IMR-90 (cell line): ENCODE measurements at regions not wholly inside any gene's neighbourhood (a gene's known extent, or its start where the extent isn't known, plus 50 kb on each side); places are given as distances from the start of the nearest gene placed in this dataset.

Source experiments
- ATAC-seq: fragments of 200-7000 bp; cut with Tn5 transposase; 2 replicates; pipeline ENCODE4 v1.9.1; 2020; ENCODE audit warnings: low read depth, mild to moderate bottlenecking, moderate library complexity
- BruUV-seq: library from RNA; stranded (reverse); fragments of 400-500 nt; replicated peaks from 2 replicates; lab custom pipeline; 2021; lab: Mats Ljungman, UMichigan
- CTCF ChIA-PET: fragments of 300-600 bp; formaldehyde crosslinking; extraction: SDS; loops from one replicate; lab custom pipeline; 2021; ENCODE audit warnings: antibody characterized with exemption; lab: Yijun Ruan, JAX
- POLR2A ChIA-PET: fragments of 300-600 bp; sonication (Branson Sonifier 250); formaldehyde crosslinking; loops from one replicate; lab custom pipeline; 2022; ENCODE audit warnings: antibody characterized with exemption; ENCODE audit not compliant: unreplicated experiment; lab: Charles Lee
- DNase-seq: peaks from one replicate; pipeline ENCODE4 v3.0.0; 2013
- H2AFZ ChIP-seq: replicated peaks from 2 replicates; pipeline ENCODE3; 2013; ENCODE audit warnings: low read length, mild to moderate bottlenecking; ENCODE audit not compliant: poor library complexity
- H2AK5ac ChIP-seq: 2 replicates; pipeline ENCODE4 v1.6.1; 2013; ENCODE audit warnings: low read depth, low read length, inconsistent platforms
- H2AK9ac ChIP-seq: replicated peaks from 2 replicates; pipeline ENCODE3; 2013; ENCODE audit warnings: mild to moderate bottlenecking, low read depth, low read length, moderate library complexity; ENCODE audit not compliant: poor library complexity
- H2BK120ac ChIP-seq: 2 replicates; pipeline ENCODE4 v1.6.1; 2013; ENCODE audit warnings: low read depth, low read length, inconsistent platforms
- H2BK15ac ChIP-seq: 3 replicates; pipeline ENCODE4 v1.6.1; 2013; ENCODE audit warnings: low read depth, low read length, inconsistent platforms
- H2BK20ac ChIP-seq: 2 replicates; pipeline ENCODE4 v1.6.1; 2013; ENCODE audit warnings: low read depth, mild to moderate bottlenecking, inconsistent platforms, low read length, moderate library complexity
- H2BK5ac ChIP-seq: 2 replicates; pipeline ENCODE4 v1.6.1; 2013; ENCODE audit warnings: mild to moderate bottlenecking, low read depth, low read length, inconsistent platforms; ENCODE audit not compliant: poor library complexity, severe bottlenecking
- H3K14ac ChIP-seq: replicated peaks from 2 replicates; pipeline ENCODE4 v1.6.1; 2013; ENCODE audit warnings: low read depth, low read length, inconsistent platforms
- H3K18ac ChIP-seq: 2 replicates; pipeline ENCODE4 v1.6.1; 2013; ENCODE audit warnings: low read depth, low read length, control low read depth
- H3K23ac ChIP-seq: 2 replicates; pipeline ENCODE4 v1.6.1; 2013; ENCODE audit warnings: low read depth, low read length, inconsistent platforms
- H3K27ac ChIP-seq: 2 replicates; pipeline ENCODE4 v1.5.1; 2013; ENCODE audit warnings: mild to moderate bottlenecking, control low read depth, low read length; ENCODE audit not compliant: insufficient read depth
- H3K27me3 ChIP-seq: 2 replicates; pipeline ENCODE4 v1.6.1; 2013; ENCODE audit warnings: low read length; ENCODE audit not compliant: control insufficient read depth, insufficient read depth
- H3K36me3 ChIP-seq: 2 replicates; pipeline ENCODE4 v1.6.1; 2013; ENCODE audit warnings: low read length, mixed read lengths; ENCODE audit not compliant: control insufficient read depth, insufficient read depth
- H3K4ac ChIP-seq: 2 replicates; pipeline ENCODE4 v1.6.1; 2013; ENCODE audit warnings: low read depth, low read length, inconsistent platforms
- H3K4me1 ChIP-seq: 2 replicates; pipeline ENCODE4 v1.6.1; 2013; ENCODE audit warnings: low read length, mixed read lengths; ENCODE audit not compliant: control insufficient read depth, insufficient read depth
- H3K4me2 ChIP-seq: 2 replicates; pipeline ENCODE4 v1.6.1; 2013; ENCODE audit warnings: low read depth, mild to moderate bottlenecking, control low read depth, low read length, moderate library complexity
- H3K4me3 ChIP-seq: 2 replicates; pipeline ENCODE4 v1.5.1; 2013; ENCODE audit warnings: low read depth, mild to moderate bottlenecking, control low read depth, low read length, moderate library complexity; ENCODE audit not compliant: insufficient read depth
- H3K56ac ChIP-seq: 2 replicates; pipeline ENCODE4 v1.6.1; 2013; ENCODE audit warnings: low read length, inconsistent platforms; ENCODE audit not compliant: insufficient read depth; ENCODE audit errors: extremely low read depth
- H3K79me1 ChIP-seq, 2 experiments: 2 replicates each; pipeline ENCODE4 v1.6.1; 2013; ENCODE audit warnings: low read length in 2 of 2, inconsistent platforms in 1 of 2, low read depth in 1 of 2
- H3K9ac ChIP-seq: 2 replicates; pipeline ENCODE4 v1.6.1; 2013; ENCODE audit warnings: low read depth, low read length, control low read depth
- H3K9me1 ChIP-seq: 2 replicates; pipeline ENCODE4 v1.6.1; 2013; ENCODE audit warnings: low read length, inconsistent platforms; ENCODE audit not compliant: insufficient read depth
- H3K9me3 ChIP-seq: 2 replicates; pipeline ENCODE4 v1.6.1; 2013; ENCODE audit warnings: low read length; ENCODE audit not compliant: control insufficient read depth, insufficient read depth
- H4K20me1 ChIP-seq: 2 replicates; pipeline ENCODE4 v1.6.1; 2013; ENCODE audit warnings: low read length, inconsistent platforms; ENCODE audit not compliant: insufficient read depth
- H4K5ac ChIP-seq: 2 replicates; pipeline ENCODE4 v1.6.1; 2013; ENCODE audit warnings: mild to moderate bottlenecking, low read depth, low read length, control low read depth
- H4K8ac ChIP-seq, 2 experiments: 2 replicates each; pipeline ENCODE4 v1.6.1; 2013; ENCODE audit warnings: low read depth in 2 of 2, low read length in 2 of 2, control low read depth in 1 of 2, inconsistent platforms in 1 of 2
- H4K91ac ChIP-seq: 2 replicates; pipeline ENCODE4 v1.6.1; 2013; ENCODE audit warnings: low read depth, low read length, inconsistent platforms; ENCODE audit not compliant: insufficient read depth
- BHLHE40 ChIP-seq: fragments of 150-350 bp; IDR thresholded peaks from 2 replicates; pipeline ENCODE4 v1.6.1; 2016; ENCODE audit warnings: mild to moderate bottlenecking, low read depth, low read length
- WGBS, 2 experiments: methylation state at CpG; one replicate each; pipeline versions ENCODE4 v1.1.5 to v1.1.7; 2013; ENCODE audit warnings: missing lambda C conversion rate in 2 of 2; ENCODE audit not compliant: insufficient read length in 1 of 2; ENCODE audit errors: extremely low coverage in 2 of 2; 5-methylcytosine and 5-hydroxymethylcytosine counted together
- dilution Hi-C: fragments of 300-500 bp; cut with HindIII; formaldehyde crosslinking; loops from one replicate; pipeline ENCODE4 v1.14.3; 2018; ENCODE audit warnings: low sequenced_read_pairs; ENCODE audit not compliant: unreplicated experiment
- in situ Hi-C: fragments of 300-500 bp; cut with MboI; formaldehyde crosslinking; loops from 3 replicates; pipeline ENCODE4 v1.14.3; 2019; ENCODE audit warnings: low sequenced_read_pairs, inconsistent platforms, mixed read lengths
- intact Hi-C: fragments of 100-400 bp; cut with micrococcal nuclease; formaldehyde crosslinking; loops from 2 replicates; pipeline ENCODE4 v1.10.0; 2022

GRCh38 chr4:173704201-173704600 lies 174.2 kb upstream of the HAND2 start:
- Histone ChIP-seq H3K4ac (no peak overlapping the region), H4K20me1 (no peaks in the 10 kb centered on the region), H2BK15ac (no peak overlapping the region), H3K27me3 (no peaks in the 10 kb centered on the region), H4K5ac (no peak overlapping the region), H2BK20ac (no peak overlapping the region), H2BK5ac (no peak overlapping the region), H2BK120ac (no peak overlapping the region), H3K18ac (no peak overlapping the region), H2AK9ac (no peak overlapping the region), H3K4me1 (no peaks in the 10 kb centered on the region), H3K79me1 (no peaks in the 10 kb centered on the region), H2AFZ (no peak overlapping the region), H3K4me3 (no peak overlapping the region), H3K23ac (no peak overlapping the region), H4K91ac (no peak overlapping the region), H4K8ac (no peak overlapping the region), H3K27ac (no peak overlapping the region), H2AK5ac (no peak overlapping the region), H3K4me2 (no peak overlapping the region), H3K14ac (no peak overlapping the region), H3K9me1 (no peaks in the 10 kb centered on the region), H3K9ac (no peak overlapping the region), H3K36me3 (no peaks in the 10 kb centered on the region), H3K9me3 (no peaks in the 10 kb centered on the region), H3K56ac (no peak overlapping the region)
- no CpG with 5 or more reads among the region's 9 CpGs for WGBS, 2 experiments
- in situ Hi-C loops = no loop called here
- no TSS peak for BruUV-seq
- ChIA-PET POLR2A (no interaction called here), CTCF (no interaction called here)
- intact Hi-C loops = no loop called here
- dilution Hi-C loops = no loop called here
- ATAC-seq (no peak), DNase-seq (no peak)
- no peak for TF ChIP-seq BHLHE40
